Loucy (cell line): ENCODE measurements at regions not wholly inside any gene's neighbourhood (a gene's known extent, or its start where the extent isn't known, plus 50 kb on each side); places are given as distances from the start of the nearest gene placed in this dataset.
"Not testable (repeated sequence)": the region's sequence is repeated elsewhere in the genome, so short reads cannot be mapped to it uniquely, and the experiment has no call there.

Source experiments
- H2AFZ ChIP-seq: fragments of 200-600 bp; sonication (generic); 2 replicates; pipeline ENCODE4 v1.6.0; 2016; ENCODE audit warnings: antibody characterized with exemption, mild to moderate bottlenecking, low read length, moderate library complexity
- H3F3A ChIP-seq: fragments of 200-600 bp; 2 replicates; pipeline ENCODE4 v1.6.0; 2016; ENCODE audit warnings: antibody characterized with exemption, low read depth, mild to moderate bottlenecking
- H3K27me3 ChIP-seq: fragments of 200-600 bp; sonication (generic); 2 replicates; pipeline ENCODE4 v1.6.1; 2014; ENCODE audit warnings: low read length, mild to moderate bottlenecking; ENCODE audit not compliant: insufficient read depth, poor library complexity, severe bottlenecking
- H3K36me3 ChIP-seq: fragments of 200-600 bp; sonication (generic); 2 replicates; pipeline ENCODE4 v1.6.1; 2016; ENCODE audit warnings: low read length; ENCODE audit not compliant: insufficient read depth
- H3K4me1 ChIP-seq: fragments of 200-600 bp; sonication (generic); 2 replicates; pipeline ENCODE4 v1.5.1; 2014; ENCODE audit warnings: low read length, mild to moderate bottlenecking; ENCODE audit not compliant: insufficient read depth, poor library complexity, severe bottlenecking
- H3K4me2 ChIP-seq: fragments of 200-600 bp; sonication (generic); 2 replicates; pipeline ENCODE4 v1.6.0; 2014; ENCODE audit warnings: antibody characterized with exemption, low read length, low read depth, mild to moderate bottlenecking; ENCODE audit not compliant: poor library complexity, severe bottlenecking
- H3K4me3 ChIP-seq: fragments of 200-600 bp; sonication (generic); 2 replicates; pipeline ENCODE4 v1.5.1; 2014; ENCODE audit warnings: low read length, mild to moderate bottlenecking, mixed read lengths; ENCODE audit not compliant: poor library complexity, severe bottlenecking
- H3K79me2 ChIP-seq: fragments of 200-600 bp; sonication (generic); 2 replicates; pipeline ENCODE4 v1.6.1; 2014; ENCODE audit warnings: low read length; ENCODE audit not compliant: insufficient read depth
- H3K9ac ChIP-seq: fragments of 200-600 bp; sonication (generic); 2 replicates; pipeline ENCODE4 v1.6.0; 2014; ENCODE audit warnings: mild to moderate bottlenecking, low read depth, low read length, moderate library complexity; ENCODE audit not compliant: poor library complexity, severe bottlenecking
- H3K9me2 ChIP-seq: fragments of 200-600 bp; sonication (generic); replicated peaks from 2 replicates; pipeline ENCODE4 v1.6.1; 2016; ENCODE audit warnings: low read depth, low read length, mixed read lengths
- H3K9me3 ChIP-seq: fragments of 200-600 bp; sonication (generic); 2 replicates; pipeline ENCODE4 v1.6.1; 2014; ENCODE audit warnings: mild to moderate bottlenecking, antibody characterized with exemption, low read length, low read depth; ENCODE audit not compliant: insufficient read depth
- H4K20me1 ChIP-seq: fragments of 200-600 bp; sonication (generic); 2 replicates; pipeline ENCODE4 v1.6.0; 2014; ENCODE audit warnings: antibody characterized with exemption, low read length, mild to moderate bottlenecking; ENCODE audit not compliant: insufficient read depth, poor library complexity, severe bottlenecking
- CTCF ChIP-seq: fragments of 200-600 bp; sonication (generic); conservative IDR thresholded peaks from 2 replicates; pipeline ENCODE4 v1.5.1; 2014; ENCODE audit warnings: mild to moderate bottlenecking, antibody characterized with exemption, low read length
- EZH2phosphoT487 ChIP-seq: fragments of 200-600 bp; IDR thresholded peaks from 2 replicates; pipeline ENCODE4 v1.6.1; 2018; ENCODE audit warnings: antibody characterized with exemption, mild to moderate bottlenecking, moderate library complexity, borderline replicate concordance

DNA sequence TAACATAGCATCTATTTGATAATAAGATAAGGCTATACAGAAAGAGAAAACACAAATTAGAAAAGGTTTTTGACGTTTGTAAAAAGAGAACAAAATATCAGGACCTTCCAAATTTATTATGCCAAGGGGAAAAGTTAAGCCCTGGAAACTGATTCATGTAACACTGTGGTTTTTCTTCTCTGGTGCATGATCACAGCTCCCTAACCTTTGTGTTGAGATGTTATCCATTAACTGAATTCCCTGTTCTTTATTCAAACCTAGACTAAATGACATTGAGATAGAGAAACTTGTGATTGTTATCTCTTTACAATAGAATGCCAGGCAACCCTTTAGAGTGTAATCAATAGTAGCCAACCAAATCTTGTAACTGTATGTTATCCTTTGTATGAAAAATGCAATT lies 141.5 kb upstream of the NRG3 start:
- Histone ChIP-seq H2AFZ (no peak overlapping the region), H3K9ac (no peak overlapping the region), H3K4me3 (no peak overlapping the region)

GRCh38 chr10:81735167-81735566 lies 139.8 kb upstream of the NRG3 start:
- not testable (repeated sequence) for H3K4me1 ChIP-seq, H3K27me3 ChIP-seq, H3K9me2 ChIP-seq, H4K20me1 ChIP-seq, H2AFZ ChIP-seq, H3F3A ChIP-seq, H3K4me2 ChIP-seq, H3K9me3 ChIP-seq, H3K4me3 ChIP-seq, H3K36me3 ChIP-seq, H3K79me2 ChIP-seq, H3K9ac ChIP-seq

More for the DNA sequence above, 141.5 kb upstream of the NRG3 start:
- no peaks in the 10 kb centered on the region for H3K9me2 ChIP-seq
- H3K4me2 ChIP-seq, result no peak overlapping the region
- no peaks in the 10 kb centered on the region for H3K4me1 ChIP-seq
- H3K9me3 ChIP-seq, result peaks cover 3% of the 10 kb centered on the region; the same call in 1 of the 2 replicates
- no peaks in the 10 kb centered on the region for H4K20me1 ChIP-seq
- TF ChIP-seq EZH2phosphoT487 (no peak), CTCF (no peak)
- H3K36me3 ChIP-seq, result no peaks in the 10 kb centered on the region
- no peaks in the 10 kb centered on the region for H3K79me2 ChIP-seq
- no peaks in the 10 kb centered on the region for H3K27me3 ChIP-seq
- H3F3A ChIP-seq, result no peaks in the 10 kb centered on the region

- no peaks in the 10 kb centered on the region for H3K27me3 ChIP-seq
- H3K4me2 ChIP-seq, result no peak overlapping the region
- no peaks in the 10 kb centered on the region for H3K4me1 ChIP-seq
- no peaks in the 10 kb centered on the region for H3K9me3 ChIP-seq
- H2AFZ ChIP-seq, result no peak overlapping the region
- TF ChIP-seq EZH2phosphoT487 (no peak), CTCF (no peak)
- H3K9me2 ChIP-seq, result no peaks in the 10 kb centered on the region
- no peak overlapping the region for H3K9ac ChIP-seq
- no peak overlapping the region for H3K4me3 ChIP-seq
- no peaks in the 10 kb centered on the region for H3F3A ChIP-seq
- H3K36me3 ChIP-seq, result no peaks in the 10 kb centered on the region
- no peaks in the 10 kb centered on the region for H4K20me1 ChIP-seq
- no peaks in the 10 kb centered on the region for H3K79me2 ChIP-seq
These were observed 115.9 kb upstream of the NRG3 start for GRCh38 chr10:81759111-81759510.

GRCh38 chr10:81784111-81784597 lies 90.8 kb upstream of the NRG3 start:
- Histone ChIP-seq H3K4me2 (no peak overlapping the region), H3K36me3 (no peaks in the 10 kb centered on the region), H4K20me1 (no peaks in the 10 kb centered on the region), H3K4me1 (no peaks in the 10 kb centered on the region), H3K9me2 (0 out of 2 replicates have a peak, but pooled peaks cover 4% of the 10 kb centered on the region), H3K79me2 (no peaks in the 10 kb centered on the region), H3K27me3 (no peaks in the 10 kb centered on the region), H3F3A (no peaks in the 10 kb centered on the region), H3K4me3 (no peak overlapping the region), H3K9me3 (no peaks in the 10 kb centered on the region), H2AFZ (no peak overlapping the region), H3K9ac (no peak overlapping the region)
- TF ChIP-seq CTCF, result no peak
- no peak for TF ChIP-seq EZH2phosphoT487
